ENCODE measurements at regions not wholly inside any gene's neighbourhood (a gene's known extent, or its start where the extent isn't known, plus 50 kb on each side); places are given as distances from the start of the nearest gene placed in this dataset.

- no peak for TF ChIP-seq CTCF (IDR thresholded peaks at IDR 0.05; ENCODE audit: low read depth, low read length)
- no peaks in the 10 kb centered on the region for H3K36me3 ChIP-seq
- H3K4me1 ChIP-seq: no peaks in the 10 kb centered on the region
- no peaks in the 10 kb centered on the region for H3K9me3 ChIP-seq
- DNase-seq: no peak
- no peak overlapping the region for H3K4me3 ChIP-seq (ENCODE audit: low read depth, low read length)
- no peaks in the 10 kb centered on the region for H3K27me3 ChIP-seq
Observed at GRCh38 chr5:144004146-144004545, 166.3 kb downstream of the YIPF5 start.

- Histone ChIP-seq H3K4me1 (no peaks in the 10 kb centered on the region), H3K4me3 (ENCODE audit: low read depth, low read length) (no peak overlapping the region), H3K27me3 (no peaks in the 10 kb centered on the region), H3K36me3 (no peaks in the 10 kb centered on the region), H3K9me3 (no peaks in the 10 kb centered on the region)
- no peak for TF ChIP-seq CTCF (IDR thresholded peaks at IDR 0.05; ENCODE audit: low read depth, low read length)
- DNase-seq: no peak
Observed at GRCh38 chr5:144004751-144005150, 165.7 kb downstream of the YIPF5 start.

GRCh38 chr5:144009116-144009515, 161.3 kb downstream of the YIPF5 start:
- no peaks in the 10 kb centered on the region for H3K27me3 ChIP-seq
- no peak for DNase-seq
- TF ChIP-seq CTCF (IDR thresholded peaks at IDR 0.05; ENCODE audit: low read depth, low read length): no peak
- H3K9me3 ChIP-seq: no peaks in the 10 kb centered on the region; the same call in 1 of the 2 replicates
- no peaks in the 10 kb centered on the region for H3K4me1 ChIP-seq
- no peaks in the 10 kb centered on the region for H3K36me3 ChIP-seq
- H3K4me3 ChIP-seq (ENCODE audit: low read depth, low read length): no peak overlapping the region

- no peak for DNase-seq
- H3K4me3 ChIP-seq (ENCODE audit: low read depth, low read length): no peak overlapping the region
- no peaks in the 10 kb centered on the region for H3K36me3 ChIP-seq
- no peaks in the 10 kb centered on the region for H3K4me1 ChIP-seq
- H3K9me3 ChIP-seq: no peaks in the 10 kb centered on the region; the same call in 1 of the 2 replicates
- no peaks in the 10 kb centered on the region for H3K27me3 ChIP-seq
- no peak for TF ChIP-seq CTCF (IDR thresholded peaks at IDR 0.05; ENCODE audit: low read depth, low read length)
Observed at GRCh38 chr5:144011388-144011787, 159.1 kb downstream of the YIPF5 start.

GRCh38 chr5:144013816-144014215, 156.6 kb downstream of the YIPF5 start:
- Histone ChIP-seq H3K27me3 (no peaks in the 10 kb centered on the region), H3K4me3 (ENCODE audit: low read depth, low read length) (no peak overlapping the region), H3K4me1 (no peaks in the 10 kb centered on the region), H3K9me3 (no peaks in the 10 kb centered on the region; the same call in 1 of the 2 replicates), H3K36me3 (no peaks in the 10 kb centered on the region)
- no peak for TF ChIP-seq CTCF (IDR thresholded peaks at IDR 0.05; ENCODE audit: low read depth, low read length)
- DNase-seq: no peak

- H3K4me1 ChIP-seq: no peaks in the 10 kb centered on the region
- H3K9me3 ChIP-seq: no peaks in the 10 kb centered on the region
- no peak for TF ChIP-seq CTCF (IDR thresholded peaks at IDR 0.05; ENCODE audit: low read depth, low read length)
- no peaks in the 10 kb centered on the region for H3K27me3 ChIP-seq
- H3K4me3 ChIP-seq (ENCODE audit: low read depth, low read length): no peak overlapping the region
- DNase-seq: no peak
- H3K36me3 ChIP-seq: no peaks in the 10 kb centered on the region
Observed at GRCh38 chr5:144015961-144016360, 154.5 kb downstream of the YIPF5 start.

Data from BE2C (cell line).